IMR-90 (cell line): ENCODE measurements at regions not wholly inside any gene's neighbourhood (a gene's known extent, or its start where the extent isn't known, plus 50 kb on each side); places are given as distances from the start of the nearest gene placed in this dataset.

Source experiments
- ATAC-seq: fragments of 200-7000 bp; cut with Tn5 transposase; 2 replicates; pipeline ENCODE4 v1.9.1; 2020; ENCODE audit warnings: low read depth, mild to moderate bottlenecking, moderate library complexity
- BruUV-seq: library from RNA; stranded (reverse); fragments of 400-500 nt; replicated peaks from 2 replicates; lab custom pipeline; 2021; lab: Mats Ljungman, UMichigan
- CTCF ChIA-PET: fragments of 300-600 bp; formaldehyde crosslinking; extraction: SDS; loops from one replicate; lab custom pipeline; 2021; ENCODE audit warnings: antibody characterized with exemption; lab: Yijun Ruan, JAX
- POLR2A ChIA-PET: fragments of 300-600 bp; sonication (Branson Sonifier 250); formaldehyde crosslinking; loops from one replicate; lab custom pipeline; 2022; ENCODE audit warnings: antibody characterized with exemption; ENCODE audit not compliant: unreplicated experiment; lab: Charles Lee
- DNase-seq: peaks from one replicate; pipeline ENCODE4 v3.0.0; 2013
- H2AFZ ChIP-seq: replicated peaks from 2 replicates; pipeline ENCODE3; 2013; ENCODE audit warnings: low read length, mild to moderate bottlenecking; ENCODE audit not compliant: poor library complexity
- H2AK5ac ChIP-seq: 2 replicates; pipeline ENCODE4 v1.6.1; 2013; ENCODE audit warnings: low read depth, low read length, inconsistent platforms
- H2AK9ac ChIP-seq: replicated peaks from 2 replicates; pipeline ENCODE3; 2013; ENCODE audit warnings: mild to moderate bottlenecking, low read depth, low read length, moderate library complexity; ENCODE audit not compliant: poor library complexity
- H2BK120ac ChIP-seq: 2 replicates; pipeline ENCODE4 v1.6.1; 2013; ENCODE audit warnings: low read depth, low read length, inconsistent platforms
- H2BK15ac ChIP-seq: 3 replicates; pipeline ENCODE4 v1.6.1; 2013; ENCODE audit warnings: low read depth, low read length, inconsistent platforms
- H2BK20ac ChIP-seq: 2 replicates; pipeline ENCODE4 v1.6.1; 2013; ENCODE audit warnings: low read depth, mild to moderate bottlenecking, inconsistent platforms, low read length, moderate library complexity
- H2BK5ac ChIP-seq: 2 replicates; pipeline ENCODE4 v1.6.1; 2013; ENCODE audit warnings: mild to moderate bottlenecking, low read depth, low read length, inconsistent platforms; ENCODE audit not compliant: poor library complexity, severe bottlenecking
- H3K14ac ChIP-seq: replicated peaks from 2 replicates; pipeline ENCODE4 v1.6.1; 2013; ENCODE audit warnings: low read depth, low read length, inconsistent platforms
- H3K18ac ChIP-seq: 2 replicates; pipeline ENCODE4 v1.6.1; 2013; ENCODE audit warnings: low read depth, low read length, control low read depth
- H3K23ac ChIP-seq: 2 replicates; pipeline ENCODE4 v1.6.1; 2013; ENCODE audit warnings: low read depth, low read length, inconsistent platforms
- H3K27ac ChIP-seq: 2 replicates; pipeline ENCODE4 v1.5.1; 2013; ENCODE audit warnings: mild to moderate bottlenecking, control low read depth, low read length; ENCODE audit not compliant: insufficient read depth
- H3K27me3 ChIP-seq: 2 replicates; pipeline ENCODE4 v1.6.1; 2013; ENCODE audit warnings: low read length; ENCODE audit not compliant: control insufficient read depth, insufficient read depth
- H3K36me3 ChIP-seq: 2 replicates; pipeline ENCODE4 v1.6.1; 2013; ENCODE audit warnings: low read length, mixed read lengths; ENCODE audit not compliant: control insufficient read depth, insufficient read depth
- H3K4ac ChIP-seq: 2 replicates; pipeline ENCODE4 v1.6.1; 2013; ENCODE audit warnings: low read depth, low read length, inconsistent platforms
- H3K4me1 ChIP-seq: 2 replicates; pipeline ENCODE4 v1.6.1; 2013; ENCODE audit warnings: low read length, mixed read lengths; ENCODE audit not compliant: control insufficient read depth, insufficient read depth
- H3K4me2 ChIP-seq: 2 replicates; pipeline ENCODE4 v1.6.1; 2013; ENCODE audit warnings: low read depth, mild to moderate bottlenecking, control low read depth, low read length, moderate library complexity
- H3K4me3 ChIP-seq: 2 replicates; pipeline ENCODE4 v1.5.1; 2013; ENCODE audit warnings: low read depth, mild to moderate bottlenecking, control low read depth, low read length, moderate library complexity; ENCODE audit not compliant: insufficient read depth
- H3K56ac ChIP-seq: 2 replicates; pipeline ENCODE4 v1.6.1; 2013; ENCODE audit warnings: low read length, inconsistent platforms; ENCODE audit not compliant: insufficient read depth; ENCODE audit errors: extremely low read depth
- H3K79me1 ChIP-seq, 2 experiments: 2 replicates each; pipeline ENCODE4 v1.6.1; 2013; ENCODE audit warnings: low read length in 2 of 2, inconsistent platforms in 1 of 2, low read depth in 1 of 2
- H3K9ac ChIP-seq: 2 replicates; pipeline ENCODE4 v1.6.1; 2013; ENCODE audit warnings: low read depth, low read length, control low read depth
- H3K9me1 ChIP-seq: 2 replicates; pipeline ENCODE4 v1.6.1; 2013; ENCODE audit warnings: low read length, inconsistent platforms; ENCODE audit not compliant: insufficient read depth
- H3K9me3 ChIP-seq: 2 replicates; pipeline ENCODE4 v1.6.1; 2013; ENCODE audit warnings: low read length; ENCODE audit not compliant: control insufficient read depth, insufficient read depth
- H4K20me1 ChIP-seq: 2 replicates; pipeline ENCODE4 v1.6.1; 2013; ENCODE audit warnings: low read length, inconsistent platforms; ENCODE audit not compliant: insufficient read depth
- H4K5ac ChIP-seq: 2 replicates; pipeline ENCODE4 v1.6.1; 2013; ENCODE audit warnings: mild to moderate bottlenecking, low read depth, low read length, control low read depth
- H4K8ac ChIP-seq, 2 experiments: 2 replicates each; pipeline ENCODE4 v1.6.1; 2013; ENCODE audit warnings: low read depth in 2 of 2, low read length in 2 of 2, control low read depth in 1 of 2, inconsistent platforms in 1 of 2
- H4K91ac ChIP-seq: 2 replicates; pipeline ENCODE4 v1.6.1; 2013; ENCODE audit warnings: low read depth, low read length, inconsistent platforms; ENCODE audit not compliant: insufficient read depth
- CHD1 ChIP-seq: IDR thresholded peaks from 2 replicates; pipeline ENCODE4 v1.6.1; 2012; ENCODE audit warnings: low read depth, low read length, improper control_type of control experiment
- MAFK ChIP-seq: IDR thresholded peaks from 2 replicates; pipeline ENCODE4 v1.6.1; 2012; ENCODE audit warnings: low read depth, low read length, improper control_type of control experiment
- MAZ ChIP-seq: IDR thresholded peaks from 2 replicates; pipeline ENCODE4 v1.6.1; 2012; ENCODE audit warnings: low read depth, mild to moderate bottlenecking, low read length, improper control_type of control experiment, moderate library complexity, borderline replicate concordance
- NFE2L2 ChIP-seq: fragments of 150-350 bp; IDR thresholded peaks from 2 replicates; pipeline ENCODE4 v1.6.1; 2016; ENCODE audit warnings: low read depth, mild to moderate bottlenecking, low read length
- RAD21 ChIP-seq: IDR thresholded peaks from 2 replicates; pipeline ENCODE4 v1.6.1; 2012; ENCODE audit warnings: low read length, improper control_type of control experiment
- SMC3 ChIP-seq: fragments of 150-350 bp; IDR thresholded peaks from 2 replicates; pipeline ENCODE4 v1.6.1; 2016; ENCODE audit warnings: low read depth, mild to moderate bottlenecking, antibody characterized with exemption, low read length, moderate library complexity
- whole genome bisulfite sequencing, 2 experiments: methylation state at CpG; one replicate each; pipeline versions ENCODE4 v1.1.5 to v1.1.7; 2013; ENCODE audit warnings: missing lambda C conversion rate in 2 of 2; ENCODE audit not compliant: insufficient read length in 1 of 2; ENCODE audit errors: extremely low coverage in 2 of 2; 5-methylcytosine and 5-hydroxymethylcytosine counted together
- dilution Hi-C: fragments of 300-500 bp; cut with HindIII; formaldehyde crosslinking; loops from one replicate; pipeline ENCODE4 v1.14.3; 2018; ENCODE audit warnings: low sequenced_read_pairs; ENCODE audit not compliant: unreplicated experiment
- in situ Hi-C: fragments of 300-500 bp; cut with MboI; formaldehyde crosslinking; loops from 3 replicates; pipeline ENCODE4 v1.14.3; 2019; ENCODE audit warnings: low sequenced_read_pairs, inconsistent platforms, mixed read lengths
- intact Hi-C: fragments of 100-400 bp; cut with micrococcal nuclease; formaldehyde crosslinking; loops from 2 replicates; pipeline ENCODE4 v1.10.0; 2022
- TF ChIP-seq, protein P1 (sequence below): fragments of 150-350 bp; IDR thresholded peaks from 2 replicates; pipeline ENCODE4 v1.6.1; 2016; ENCODE audit warnings: low read depth, mild to moderate bottlenecking, low read length, moderate library complexity, borderline replicate concordance

DNA sequence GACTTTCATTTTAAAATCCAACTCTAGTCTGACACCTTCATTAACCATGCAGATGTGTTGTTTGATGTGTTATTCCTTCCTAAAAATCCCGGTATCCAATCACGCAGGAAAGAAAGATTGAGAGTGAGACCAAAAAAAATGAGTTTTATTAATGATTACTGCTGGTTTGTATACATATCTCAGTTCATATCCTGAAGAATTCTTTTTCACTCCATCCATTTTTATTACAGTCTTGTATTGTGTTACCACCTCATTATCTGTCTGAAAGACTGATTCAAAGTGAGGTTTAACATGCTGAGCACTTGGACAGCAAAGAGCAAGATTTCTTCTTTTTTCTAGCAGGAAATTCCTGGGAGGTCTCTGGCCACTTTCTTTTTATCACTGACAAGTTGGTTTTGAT is 268.3 kb downstream of the CDH11 start:
- DNase-seq = no peak
- Histone ChIP-seq H3K9me1 (peaks cover 4% of the 10 kb centered on the region), H3K4me2 (no peak overlapping the region), H3K23ac (no peak overlapping the region), H3K9me3 (no peaks in the 10 kb centered on the region), H2AK5ac (no peak overlapping the region), H3K4me1 (peaks cover 1% of the 10 kb centered on the region; the same call in 1 of the 2 replicates), H2AK9ac (no peak overlapping the region), H2AFZ (no peak overlapping the region), H4K20me1 (no peaks in the 10 kb centered on the region), H3K56ac (no peak overlapping the region), H3K4ac (no peak overlapping the region), H4K8ac (no peak overlapping the region), H3K79me1 (no peaks in the 10 kb centered on the region), H3K18ac (no peak overlapping the region), H4K91ac (no peak overlapping the region), H3K27me3 (no peaks in the 10 kb centered on the region), H3K4me3 (no peak overlapping the region), H2BK120ac (no peak overlapping the region), H4K5ac (no peak overlapping the region), H3K9ac (no peak overlapping the region), H2BK5ac (no peak overlapping the region), H3K14ac (no peak overlapping the region), H3K27ac (no peak overlapping the region), H3K36me3 (no peaks in the 10 kb centered on the region), H2BK20ac (no peak overlapping the region), H2BK15ac (no peak overlapping the region)
- in situ Hi-C loops = no loop called here
- ChIA-PET CTCF (no interaction called here), POLR2A (no interaction called here)
- no peak for ATAC-seq
- no TSS peak for BruUV-seq
- no CpG with 5 or more reads among the region's 2 CpGs for WGBS, 2 experiments
- TF ChIP-seq MAZ (no peak), RAD21 (no peak), MAFK (no peak), CHD1 (no peak), SMC3 (no peak), NFE2L2 (no peak)
- TF ChIP-seq, protein P1, sequence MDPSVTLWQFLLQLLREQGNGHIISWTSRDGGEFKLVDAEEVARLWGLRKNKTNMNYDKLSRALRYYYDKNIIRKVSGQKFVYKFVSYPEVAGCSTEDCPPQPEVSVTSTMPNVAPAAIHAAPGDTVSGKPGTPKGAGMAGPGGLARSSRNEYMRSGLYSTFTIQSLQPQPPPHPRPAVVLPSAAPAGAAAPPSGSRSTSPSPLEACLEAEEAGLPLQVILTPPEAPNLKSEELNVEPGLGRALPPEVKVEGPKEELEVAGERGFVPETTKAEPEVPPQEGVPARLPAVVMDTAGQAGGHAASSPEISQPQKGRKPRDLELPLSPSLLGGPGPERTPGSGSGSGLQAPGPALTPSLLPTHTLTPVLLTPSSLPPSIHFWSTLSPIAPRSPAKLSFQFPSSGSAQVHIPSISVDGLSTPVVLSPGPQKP = no peak
- intact Hi-C loops = no loop called here
- dilution Hi-C loops = no loop called here
